ENCODE measurements at regions not wholly inside any gene's neighbourhood (a gene's known extent, or its start where the extent isn't known, plus 50 kb on each side); places are given as distances from the start of the nearest gene placed in this dataset.

DNA sequence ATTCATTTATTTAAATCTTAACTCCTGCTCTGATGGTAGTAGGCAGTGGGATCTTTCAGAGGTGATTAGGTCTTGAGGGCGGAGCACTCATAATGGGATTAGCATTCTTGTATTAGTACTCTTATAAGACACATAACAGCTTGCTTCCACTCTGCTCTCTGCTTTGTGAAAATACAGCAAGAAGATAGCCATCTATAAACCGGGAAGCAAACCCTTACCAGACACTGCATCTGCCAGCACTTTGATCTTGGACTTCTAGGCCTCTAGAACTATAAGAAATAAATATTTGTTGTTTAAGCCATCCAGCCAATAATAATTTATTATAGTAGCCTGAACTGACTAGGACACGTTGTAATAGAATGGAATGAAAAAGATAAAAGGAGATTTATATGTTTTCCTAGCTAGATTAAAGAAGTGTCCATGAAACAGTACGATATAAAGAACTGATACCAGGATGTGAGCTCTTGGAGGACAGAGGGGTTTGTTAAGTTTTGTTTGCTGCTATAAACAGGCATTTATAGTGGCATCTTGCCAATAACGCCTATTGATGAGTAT is 869.9 kb downstream of the MRPL39 start:
- no peak for ATAC-seq (ENCODE audit: low read depth)
- no peaks in the 10 kb centered on the region for H3K79me1 ChIP-seq (ENCODE audit: low read depth in 1 of 2, low read length in 2 of 2)
- TF ChIP-seq RCOR1 (IDR thresholded peaks at IDR 0.05; ENCODE audit: insufficient replicate concordance, low read length) (no peak), CHD1 (IDR thresholded peaks at IDR 0.05; ENCODE audit: low read depth, low read length) (no peak), MAFK (IDR thresholded peaks at IDR 0.05; ENCODE audit: low read depth, low read length) (no peak), NFE2L2 (IDR thresholded peaks at IDR 0.05; ENCODE audit: low read depth, low read length) (no peak), SMC3 (IDR thresholded peaks at IDR 0.05; ENCODE audit: low read depth, low read length) (no peak), POLR2A (IDR thresholded peaks at IDR 0.05; ENCODE audit: low read depth, low read length) (no peak), CTCF (conservative IDR thresholded peaks at IDR 0.05; ENCODE audit: low read depth, low read length) (no peak), RFX5 (IDR thresholded peaks at IDR 0.05; ENCODE audit: low read depth, low read length) (no peak), FOS (IDR thresholded peaks at IDR 0.05; ENCODE audit: low read depth, low read length) (no peak), RAD21 (IDR thresholded peaks at IDR 0.05; ENCODE audit: low read length) (no peak), ELK1 (IDR thresholded peaks at IDR 0.05; ENCODE audit: borderline replicate concordance, low read depth, low read length) (no peak), BHLHE40 (IDR thresholded peaks at IDR 0.05; ENCODE audit: low read depth, low read length) (no peak), MAZ (IDR thresholded peaks at IDR 0.05; ENCODE audit: borderline replicate concordance, low read depth, low read length) (no peak), CEBPB (IDR thresholded peaks at IDR 0.05; ENCODE audit: low read depth, low read length) (no peak)
- TF ChIP-seq, protein P1, sequence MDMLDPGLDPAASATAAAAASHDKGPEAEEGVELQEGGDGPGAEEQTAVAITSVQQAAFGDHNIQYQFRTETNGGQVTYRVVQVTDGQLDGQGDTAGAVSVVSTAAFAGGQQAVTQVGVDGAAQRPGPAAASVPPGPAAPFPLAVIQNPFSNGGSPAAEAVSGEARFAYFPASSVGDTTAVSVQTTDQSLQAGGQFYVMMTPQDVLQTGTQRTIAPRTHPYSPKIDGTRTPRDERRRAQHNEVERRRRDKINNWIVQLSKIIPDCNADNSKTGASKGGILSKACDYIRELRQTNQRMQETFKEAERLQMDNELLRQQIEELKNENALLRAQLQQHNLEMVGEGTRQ (IDR thresholded peaks at IDR 0.05; ENCODE audit: low read depth, low read length): no peak
- dilution Hi-C loops (cut with HindIII; ENCODE audit: low sequenced_read_pairs, unreplicated experiment) (no loop called here), in situ Hi-C loops (cut with MboI; ENCODE audit: low sequenced_read_pairs) (no loop called here), intact Hi-C loops (cut with micrococcal nuclease) (no loop called here)
- H4K5ac ChIP-seq (ENCODE audit: low read depth, low read length): no peak overlapping the region
- H3K36me3 ChIP-seq (ENCODE audit: control insufficient read depth, insufficient read depth, low read length): no peaks in the 10 kb centered on the region
- no peak overlapping the region for H4K91ac ChIP-seq (ENCODE audit: insufficient read depth, low read depth, low read length)
- no peak overlapping the region for H2BK120ac ChIP-seq (ENCODE audit: low read depth, low read length)
- peaks cover 7% of the 10 kb centered on the region; the same call in 1 of the 2 replicates for H3K9me3 ChIP-seq (ENCODE audit: control insufficient read depth, insufficient read depth, low read length)
- no peak overlapping the region for H4K8ac ChIP-seq (ENCODE audit: low read depth in 2 of 2, low read length in 2 of 2)
- no peak overlapping the region for H2BK5ac ChIP-seq (ENCODE audit: low read depth, low read length, poor library complexity, severe bottlenecking)
- no peak overlapping the region for H3K56ac ChIP-seq (ENCODE audit: extremely low read depth, insufficient read depth, low read length)
- H2BK15ac ChIP-seq (ENCODE audit: low read depth, low read length): no peak overlapping the region
- H2AK9ac ChIP-seq (replicated peaks; ENCODE audit: low read depth, low read length, poor library complexity): no peak overlapping the region
- H3K4me3 ChIP-seq (ENCODE audit: insufficient read depth, low read depth, low read length): no peak overlapping the region
- 17% methylated on average over 1 of the region's 5 CpGs; no CpG with 5 or more reads in 1 of the 2 experiments for WGBS, 2 experiments (ENCODE audit: extremely low coverage in 2 of 2, insufficient read length in 1 of 2)
- H3K27ac ChIP-seq (ENCODE audit: insufficient read depth, low read length): no peak overlapping the region
- no peak for DNase-seq
- H3K4me2 ChIP-seq (ENCODE audit: low read depth, low read length): no peak overlapping the region
- H3K23ac ChIP-seq (ENCODE audit: low read depth, low read length): no peak overlapping the region
- no peaks in the 10 kb centered on the region for H3K27me3 ChIP-seq (ENCODE audit: control insufficient read depth, insufficient read depth, low read length)
- no peak overlapping the region for H3K18ac ChIP-seq (ENCODE audit: low read depth, low read length)
- no peak overlapping the region for H2BK20ac ChIP-seq (ENCODE audit: low read depth, low read length)
- H2AFZ ChIP-seq (replicated peaks; ENCODE audit: low read length, poor library complexity): no peak overlapping the region
- no peaks in the 10 kb centered on the region for H4K20me1 ChIP-seq (ENCODE audit: insufficient read depth, low read length)
- H3K9ac ChIP-seq (ENCODE audit: low read depth, low read length): no peak overlapping the region
- no TSS peak for BruUV-seq (replicated peaks)
- CTCF ChIA-PET: no interaction called here
- no peaks in the 10 kb centered on the region for H3K4me1 ChIP-seq (ENCODE audit: control insufficient read depth, insufficient read depth, low read length)
- no peaks in the 10 kb centered on the region for H3K9me1 ChIP-seq (ENCODE audit: insufficient read depth, low read length)
- POLR2A ChIA-PET (ENCODE audit: unreplicated experiment): no interaction called here
- no peak overlapping the region for H3K4ac ChIP-seq (ENCODE audit: low read depth, low read length)
- H3K14ac ChIP-seq (replicated peaks; ENCODE audit: low read depth, low read length): no peak overlapping the region
- no peak overlapping the region for H2AK5ac ChIP-seq (ENCODE audit: low read depth, low read length)

Measured in IMR-90 (cell line).